ENCODE measurements at regions not wholly inside any gene's neighbourhood (a gene's known extent, or its start where the extent isn't known, plus 50 kb on each side); places are given as distances from the start of the nearest gene placed in this dataset.

GRCh38 chr18:26763446-26764110 is 101.9 kb downstream of the AQP4 start:
- intact Hi-C loops (cut with micrococcal nuclease) = no loop called here
- no peaks in the 10 kb centered on the region for H3K4me1 ChIP-seq (ENCODE audit: control insufficient read depth, insufficient read depth, low read length)
- 72% methylated on average over 5 of the region's 6 CpGs for WGBS (ENCODE audit: insufficient coverage)
- Mint-ChIP-seq H3K36me3 (no peaks in the 10 kb centered on the region), H3K9me3 (peaks cover 3 to 4% of the 10 kb centered on the region in 2 donors), H3K4me3 (no peak overlapping the region), H3K27me3 (ENCODE audit: low read depth in 2 of 2) (no peaks in the 10 kb centered on the region), H3K4me1 (no peaks in the 10 kb centered on the region), H3K27ac (no peak overlapping the region)
- no peak for TF ChIP-seq CTCF (IDR thresholded peaks at IDR 0.05)
- DNase-seq (no peak), ATAC-seq (no peak)
- H3K4me3 ChIP-seq (ENCODE audit: low read length) = no peak overlapping the region
- H3K36me3 ChIP-seq (ENCODE audit: control insufficient read depth, insufficient read depth, low read length) = no peaks in the 10 kb centered on the region
- H3K9me3 ChIP-seq (ENCODE audit: control insufficient read depth, insufficient read depth, low read length) = peaks cover 4% of the 10 kb centered on the region
- no peaks in the 10 kb centered on the region for H3K27me3 ChIP-seq (ENCODE audit: control insufficient read depth, insufficient read depth, low read length)
- no peak overlapping the region for H3K27ac ChIP-seq (ENCODE audit: low read length)

DNA sequence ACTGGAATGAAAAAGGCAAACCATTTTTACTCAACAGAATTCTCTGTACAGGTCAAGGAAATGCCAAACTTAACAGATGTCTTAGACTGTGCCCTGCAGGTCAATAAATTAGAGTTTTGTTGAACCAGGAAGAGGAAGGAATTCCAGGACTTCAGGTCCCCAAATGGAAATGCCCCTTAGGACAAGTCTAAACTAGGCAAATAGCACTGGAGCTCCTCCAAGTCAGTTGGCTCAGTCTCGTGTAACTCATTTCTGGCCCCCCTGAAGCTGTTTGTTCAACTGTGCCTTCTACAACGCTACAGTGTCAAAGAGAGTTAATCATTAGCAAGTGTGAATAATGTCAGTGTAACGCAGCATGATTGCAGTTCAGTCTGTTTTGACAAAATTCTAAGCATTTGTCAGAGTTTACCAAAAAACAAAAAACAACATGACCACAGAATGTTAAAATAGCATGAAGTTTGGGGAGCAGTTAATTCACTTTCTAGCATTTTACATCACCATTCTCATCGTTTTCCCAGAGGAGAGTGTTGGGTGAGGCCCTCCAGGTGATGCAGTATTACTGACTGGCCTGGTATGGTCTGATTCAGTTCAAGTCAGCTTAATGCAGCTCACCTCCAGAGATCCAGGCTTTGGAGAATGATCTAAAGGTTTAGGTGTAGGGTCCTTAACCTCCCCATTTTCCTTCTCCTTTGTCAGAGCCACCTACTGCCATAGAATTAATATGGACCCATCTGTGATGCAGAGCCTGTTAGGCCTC is 108.1 kb downstream of the AQP4 start:
- no peak overlapping the region for H3K27ac ChIP-seq (ENCODE audit: low read length)
- no peak for TF ChIP-seq CTCF (IDR thresholded peaks at IDR 0.05)
- H3K27me3 ChIP-seq (ENCODE audit: control insufficient read depth, insufficient read depth, low read length) = no peaks in the 10 kb centered on the region
- no peak overlapping the region for H3K4me3 Mint-ChIP-seq
- no peak overlapping the region for H3K27ac Mint-ChIP-seq
- no peaks in the 10 kb centered on the region for H3K4me1 ChIP-seq (ENCODE audit: control insufficient read depth, insufficient read depth, low read length)
- intact Hi-C loops (cut with micrococcal nuclease) = no loop called here
- H3K4me3 ChIP-seq (ENCODE audit: low read length) = no peak overlapping the region
- no peaks in the 10 kb centered on the region for H3K4me1 Mint-ChIP-seq
- H3K9me3 ChIP-seq (ENCODE audit: control insufficient read depth, insufficient read depth, low read length) = no peaks in the 10 kb centered on the region
- no peaks in the 10 kb centered on the region for H3K27me3 Mint-ChIP-seq (ENCODE audit: low read depth in 2 of 2)
- H3K36me3 Mint-ChIP-seq = no peaks in the 10 kb centered on the region
- DNase-seq (no peak), ATAC-seq (no peak)
- 87% methylated on average over 4 of the region's 4 CpGs for WGBS (ENCODE audit: insufficient coverage)
- H3K9me3 Mint-ChIP-seq = peaks cover 0 to 1% of the 10 kb centered on the region in 2 donors
- H3K36me3 ChIP-seq (ENCODE audit: control insufficient read depth, insufficient read depth, low read length) = no peaks in the 10 kb centered on the region

GRCh38 chr18:26756556-26756955 is 109.0 kb downstream of the AQP4 start:
- Mint-ChIP-seq H3K27ac (no peak overlapping the region), H3K9me3 (peaks cover 0 to 2% of the 10 kb centered on the region in 2 donors), H3K36me3 (no peaks in the 10 kb centered on the region), H3K4me3 (no peak overlapping the region), H3K4me1 (no peaks in the 10 kb centered on the region), H3K27me3 (ENCODE audit: low read depth in 2 of 2) (no peaks in the 10 kb centered on the region)
- Histone ChIP-seq H3K36me3 (ENCODE audit: control insufficient read depth, insufficient read depth, low read length) (no peaks in the 10 kb centered on the region), H3K4me3 (ENCODE audit: low read length) (no peak overlapping the region), H3K9me3 (ENCODE audit: control insufficient read depth, insufficient read depth, low read length) (no peaks in the 10 kb centered on the region), H3K4me1 (ENCODE audit: control insufficient read depth, insufficient read depth, low read length) (no peaks in the 10 kb centered on the region), H3K27me3 (ENCODE audit: control insufficient read depth, insufficient read depth, low read length) (no peaks in the 10 kb centered on the region), H3K27ac (ENCODE audit: low read length) (no peak overlapping the region)
- no peak for TF ChIP-seq CTCF (IDR thresholded peaks at IDR 0.05)
- intact Hi-C loops (cut with micrococcal nuclease) = no loop called here
- DNase-seq (no peak), ATAC-seq (no peak)
- WGBS (ENCODE audit: insufficient coverage) = 100% methylated on average over 2 of the region's 2 CpGs
